GM19467 (cell line): ENCODE measurements at regions not wholly inside any gene's neighbourhood (a gene's known extent, or its start where the extent isn't known, plus 50 kb on each side); places are given as distances from the start of the nearest gene placed in this dataset.
"Not testable (repeated sequence)": the region's sequence is repeated elsewhere in the genome, so short reads cannot be mapped to it uniquely, and the experiment has no call there.

Experiments
- ATAC-seq: cut with Tn5 transposase; IDR thresholded peaks from one replicate; pipeline ENCODE4 v1.9.1; 2021; ENCODE audit warnings: mild to moderate bottlenecking, moderate library complexity; ENCODE audit not compliant: unreplicated experiment

GRCh38 chr11:11220786-11221185, 132.3 kb downstream of the CSNK2A3 start:
- ATAC-seq = no peak

DNA sequence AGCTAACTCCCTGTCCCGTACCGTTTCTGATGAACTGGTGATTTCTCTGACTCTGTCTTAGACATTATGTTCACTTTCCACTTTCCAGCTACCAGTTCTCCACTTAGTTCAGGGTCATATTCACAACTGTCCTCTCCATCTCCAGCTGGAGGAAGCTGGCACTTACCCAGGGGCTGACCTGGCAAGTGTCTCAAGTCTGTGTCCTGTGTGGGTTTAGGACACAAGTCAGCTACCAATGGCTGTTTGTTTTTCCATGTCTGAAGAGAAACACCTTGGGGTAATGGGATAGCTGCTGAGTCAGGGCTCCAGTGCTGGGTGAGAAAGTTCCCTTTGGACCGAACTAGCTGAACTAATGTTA, 134.4 kb downstream of the CSNK2A3 start:
- ATAC-seq = no peak

DNA sequence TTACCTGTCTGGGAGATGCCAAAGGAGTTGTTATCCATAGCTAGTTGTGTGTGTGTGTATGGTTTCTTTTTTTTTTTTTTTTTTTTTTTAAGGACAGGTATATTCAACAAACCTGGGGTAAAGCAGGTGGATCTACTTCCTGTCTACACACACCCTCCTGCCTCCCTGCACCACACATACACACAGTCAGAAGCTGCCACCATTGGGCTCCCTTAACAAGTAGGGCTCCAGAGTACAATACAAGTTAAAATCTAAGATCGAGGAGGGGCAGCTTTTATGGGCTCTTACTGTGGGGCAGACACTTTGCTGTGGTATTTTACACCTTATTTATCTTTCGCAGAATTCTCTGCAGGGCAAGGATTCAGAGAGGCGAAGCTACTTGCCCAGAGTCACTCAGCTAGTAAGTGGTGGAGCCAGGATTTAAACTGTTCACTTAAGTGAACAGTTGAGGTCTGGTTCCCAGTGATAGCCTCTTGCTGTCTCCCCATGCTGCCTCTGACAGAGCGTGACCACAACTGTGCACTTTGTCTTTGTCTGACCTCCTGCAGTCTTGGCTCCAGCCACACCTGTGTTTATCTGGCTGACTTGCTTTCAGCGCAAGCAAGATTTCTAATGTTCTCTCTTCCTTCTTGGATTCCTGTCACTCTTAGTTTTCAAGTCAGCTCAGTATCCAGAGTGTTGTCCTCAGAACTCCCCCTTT, 135.0 kb downstream of the CSNK2A3 start:
- no peak for ATAC-seq

DNA sequence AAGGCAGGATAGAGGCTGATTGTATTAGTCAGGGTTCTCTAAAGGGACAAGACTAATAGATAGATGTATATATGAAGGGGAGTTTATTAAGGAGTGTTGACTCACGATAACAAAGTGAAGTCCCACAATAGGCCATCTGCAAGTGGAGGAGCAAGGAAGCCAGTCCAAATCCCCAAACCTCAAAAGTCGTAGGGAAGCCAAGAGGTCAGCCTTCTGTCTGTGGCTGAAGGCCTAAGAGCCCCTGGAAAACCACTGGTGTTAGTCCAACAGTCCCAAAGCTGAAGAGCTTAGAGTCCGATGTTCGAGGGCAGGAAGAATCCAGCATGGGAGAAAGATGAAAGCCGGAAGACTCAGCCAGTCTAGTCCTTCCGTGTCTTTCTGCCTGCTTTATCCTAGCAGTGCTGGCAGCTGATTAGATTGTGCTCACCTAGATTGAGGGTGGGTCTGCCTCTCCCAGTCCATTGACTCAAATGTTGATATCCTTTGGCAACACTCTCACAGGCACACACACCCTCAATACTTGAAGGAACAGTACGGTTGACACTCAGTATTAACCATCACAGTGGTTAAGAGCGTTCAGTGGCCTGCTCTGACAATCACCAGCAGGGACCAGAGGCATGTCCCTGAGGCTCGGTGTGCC, 135.6 kb downstream of the CSNK2A3 start:
- ATAC-seq = no peak

DNA sequence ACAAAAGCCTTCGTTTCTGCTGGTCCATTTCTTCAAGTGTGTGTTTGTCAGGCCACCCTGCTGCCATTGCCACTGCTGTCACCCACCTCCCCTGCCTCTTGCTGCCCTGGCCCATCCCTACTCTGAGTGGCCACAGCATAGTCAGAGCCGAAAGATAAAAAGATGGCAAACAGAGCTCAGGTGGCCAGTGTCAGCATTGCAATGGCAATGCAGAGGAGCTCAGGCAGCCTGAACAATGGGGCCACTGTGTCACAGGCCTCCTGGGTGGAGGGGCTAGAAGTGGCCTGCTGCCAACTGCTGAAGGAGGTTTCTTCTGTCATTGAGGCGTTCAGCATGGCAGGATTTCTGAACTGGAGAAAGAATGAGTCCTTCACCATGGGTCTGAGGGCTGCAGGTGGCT, 137.1 kb downstream of the CSNK2A3 start:
- ATAC-seq = no peak

GRCh38 chr11:11215058-11215815, 137.8 kb downstream of the CSNK2A3 start:
- no peak for ATAC-seq

DNA sequence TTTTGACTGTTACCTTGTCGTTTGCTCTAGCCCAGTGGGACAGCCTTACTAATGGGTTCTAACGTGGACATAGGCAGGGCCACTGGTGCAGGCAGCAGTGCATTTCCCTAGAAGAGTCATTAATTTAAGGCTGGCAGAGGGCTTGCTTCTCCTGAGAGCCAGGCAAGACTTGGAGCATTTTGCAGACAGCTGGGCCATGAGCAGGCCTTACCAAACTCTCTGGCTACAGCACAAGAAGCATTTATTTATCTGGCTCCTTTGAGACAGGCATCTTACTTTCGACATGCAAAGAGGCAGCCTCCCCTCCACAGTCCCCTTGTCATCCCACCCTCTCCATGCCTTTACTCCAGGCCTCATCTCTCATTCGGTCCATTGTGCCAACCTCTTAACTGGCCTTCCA, 139.9 kb downstream of the CSNK2A3 start:
- no peak for ATAC-seq

- no peak for ATAC-seq
Observed at GRCh38 chr11:11211888-11212287, 141.2 kb downstream of the CSNK2A3 start.

GRCh38 chr11:11211186-11211585, 141.9 kb downstream of the CSNK2A3 start:
- no peak for ATAC-seq

GRCh38 chr11:11210446-11210845, 142.6 kb downstream of the CSNK2A3 start:
- no peak for ATAC-seq

DNA sequence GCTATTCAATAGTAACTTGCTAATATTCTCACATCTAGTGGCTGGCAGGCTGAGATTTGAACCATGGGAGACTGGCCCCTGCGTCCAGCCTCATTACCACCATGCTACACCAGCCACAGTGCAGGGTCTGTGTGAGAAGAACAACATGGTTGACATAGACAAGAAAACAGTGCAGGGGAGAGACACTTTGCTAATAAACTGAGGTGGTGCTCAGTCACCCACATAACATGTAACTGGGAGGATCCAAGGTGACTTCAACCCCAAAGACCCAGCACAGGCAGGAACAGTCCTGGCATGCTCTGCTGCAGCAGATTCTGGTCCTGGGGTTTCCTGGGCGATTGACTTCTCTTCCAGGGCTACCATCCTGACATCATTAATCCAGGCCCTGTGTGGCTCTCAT, 143.1 kb downstream of the CSNK2A3 start:
- no peak for ATAC-seq

DNA sequence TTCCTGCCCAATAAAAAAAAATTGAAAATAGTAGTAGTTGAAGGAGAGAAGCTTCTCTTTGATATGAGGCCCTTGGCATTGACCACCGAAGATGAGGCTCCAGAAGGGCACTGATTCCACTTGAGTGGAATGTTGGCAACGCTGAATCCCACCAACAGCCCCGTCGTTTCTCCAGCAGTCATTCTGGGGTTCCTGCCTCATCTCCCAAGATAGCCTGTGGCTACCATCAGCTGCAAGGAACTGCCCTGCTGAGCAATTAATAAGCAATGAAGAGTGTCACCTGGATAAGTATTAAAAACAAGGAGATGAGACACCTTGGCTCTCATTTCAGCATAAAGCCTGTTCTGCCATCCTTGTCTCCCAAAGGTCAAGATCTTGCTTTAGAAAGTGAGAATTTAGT, 144.1 kb downstream of the CSNK2A3 start:
- no peak for ATAC-seq

DNA sequence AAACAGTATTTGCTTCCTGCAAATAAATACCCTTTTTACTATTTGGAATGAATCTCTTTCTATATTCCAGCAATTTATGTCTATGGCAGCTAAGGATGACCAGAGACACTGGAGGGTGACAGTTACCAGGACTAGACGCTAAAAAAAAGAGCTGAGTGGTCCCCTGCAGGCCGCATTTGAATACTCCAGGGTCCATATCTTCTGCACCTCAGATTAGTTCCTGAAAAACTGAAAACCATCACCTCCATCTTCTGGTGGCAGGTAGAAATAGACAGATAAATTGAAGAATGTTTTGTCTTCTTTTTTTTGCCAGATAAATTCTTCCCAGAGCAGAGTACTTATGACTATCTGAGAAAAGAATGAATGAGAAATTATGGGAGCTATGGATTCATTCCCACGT, 145.6 kb downstream of the CSNK2A3 start:
- no peak for ATAC-seq

GRCh38 chr11:11206484-11206883, 146.6 kb downstream of the CSNK2A3 start:
- no peak for ATAC-seq

- ATAC-seq = no peak
Observed at GRCh38 chr11:11202885-11203284, 150.2 kb downstream of the CSNK2A3 start.

GRCh38 chr11:11201302-11201701, 151.7 kb downstream of the CSNK2A3 start:
- ATAC-seq = not testable (repeated sequence)

DNA sequence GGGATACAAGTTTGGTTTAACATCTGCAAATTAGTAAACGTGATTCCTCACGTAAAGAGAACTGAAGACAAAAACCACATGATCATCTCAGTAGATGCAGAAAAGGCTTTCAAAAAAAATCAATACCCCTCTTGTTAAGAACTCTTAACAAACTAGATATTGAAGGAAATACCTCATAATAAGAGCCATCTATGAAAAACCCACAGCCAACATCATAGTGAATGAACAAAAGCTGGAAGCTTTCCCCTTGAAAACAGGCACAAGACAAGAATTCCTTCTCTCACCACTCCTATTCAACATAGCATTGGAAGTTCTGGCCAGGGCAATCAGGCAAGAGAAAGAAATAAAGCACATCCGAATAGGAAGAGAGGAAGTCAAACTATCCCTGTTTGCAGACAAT, 160.5 kb downstream of the CSNK2A3 start:
- ATAC-seq = no peak

GRCh38 chr11:11189506-11189905, 163.5 kb downstream of the CSNK2A3 start:
- ATAC-seq = no peak

- no peak for ATAC-seq
Observed at GRCh38 chr11:11186249-11186648, 166.8 kb downstream of the CSNK2A3 start.

DNA sequence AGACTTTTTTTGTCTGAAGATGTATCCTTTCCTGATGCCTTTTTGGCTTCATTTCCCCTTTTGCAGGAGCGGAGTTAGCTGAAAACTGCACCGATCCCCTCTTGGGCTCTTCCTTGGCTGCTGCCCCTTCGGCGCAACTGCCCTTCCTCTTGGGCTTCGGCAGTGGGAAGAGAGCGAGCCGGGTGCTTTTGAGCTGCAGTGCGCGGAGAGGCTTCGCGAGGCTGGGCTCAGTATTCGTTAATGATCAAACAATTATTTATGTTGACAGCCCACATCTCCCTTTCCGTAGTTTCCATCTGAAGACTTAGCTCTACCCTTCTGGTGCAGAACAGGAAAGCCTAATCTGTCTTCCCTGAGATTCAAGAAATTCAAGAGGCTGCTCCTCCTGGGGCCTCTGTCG, 170.8 kb downstream of the CSNK2A3 start:
- no peak for ATAC-seq

DNA sequence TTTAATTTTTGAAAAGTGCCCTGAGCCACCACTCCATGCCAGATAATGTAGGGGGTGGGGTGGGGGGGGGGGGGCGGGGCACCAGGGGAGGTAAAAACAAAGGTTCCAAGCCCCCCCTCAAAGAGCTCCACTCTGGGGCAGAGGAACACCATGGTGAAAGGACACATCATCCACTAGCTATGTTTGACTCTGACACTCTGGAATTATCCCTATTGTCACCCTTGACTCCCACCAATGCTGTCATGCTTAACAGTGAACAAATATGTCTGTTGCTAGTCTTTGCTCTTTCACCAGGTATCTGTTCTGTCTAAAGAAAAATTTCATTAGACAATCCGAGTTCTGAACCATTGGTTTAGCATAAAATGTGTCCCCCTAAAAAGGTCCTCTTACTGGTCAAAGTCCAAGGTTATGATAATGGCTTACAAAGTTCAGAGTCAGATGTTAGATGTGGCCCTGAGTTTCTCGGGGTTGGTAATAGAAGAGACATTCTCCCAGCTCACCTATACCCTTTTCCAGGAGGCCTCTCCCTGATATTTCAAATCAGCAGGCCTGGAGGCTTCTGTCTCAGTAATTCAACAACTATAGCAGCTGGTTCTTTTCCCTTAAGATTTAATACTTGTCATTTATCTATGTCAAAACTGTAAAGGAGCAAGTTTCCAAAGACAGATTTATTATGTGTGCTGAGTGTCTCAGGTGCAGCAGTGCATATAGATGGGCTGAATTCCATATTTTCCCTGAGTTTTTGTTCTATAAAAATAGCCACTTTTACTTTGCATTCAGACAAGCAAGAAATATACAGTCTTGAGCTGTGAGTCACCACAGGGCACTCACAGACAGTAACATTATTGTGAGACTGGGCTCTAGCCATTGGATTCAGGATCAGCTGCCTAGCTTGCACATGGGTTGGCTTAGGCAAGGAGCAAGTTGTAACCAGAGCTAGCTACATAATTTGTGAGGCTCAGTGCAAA, 174.1 kb downstream of the CSNK2A3 start:
- no peak for ATAC-seq
